Activated CD4-positive, CD25-positive, alpha-beta regulatory T cell treated with anti-CD3 and anti-CD28 coated beads, Interleukin-2, amount 50 U/mL, for 72 hours (primary cell): ENCODE measurements at regions not wholly inside any gene's neighbourhood (a gene's known extent, or its start where the extent isn't known, plus 50 kb on each side); places are given as distances from the start of the nearest gene placed in this dataset.

Source experiments
- DNase-seq: peaks from one replicate; pipeline ENCODE4 v3.0.0; 2021

DNA sequence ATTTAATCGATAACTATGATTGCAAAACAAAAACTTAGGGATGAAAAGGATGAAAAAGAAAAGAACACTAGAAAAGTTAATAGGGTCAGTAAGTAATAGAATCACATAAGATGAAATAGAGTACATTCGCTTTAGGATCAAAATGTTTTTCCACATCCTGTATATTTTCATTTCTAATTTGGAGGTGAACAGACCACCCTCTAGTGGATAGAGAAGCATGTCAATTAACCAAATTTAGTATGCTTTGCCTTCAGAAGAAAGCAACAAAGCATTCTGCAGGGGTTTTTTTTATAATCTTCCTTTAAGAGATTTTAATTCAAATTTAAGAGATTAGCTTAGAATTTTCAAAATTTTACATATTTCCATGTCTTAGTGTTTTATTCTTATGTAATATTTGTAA, 611.0 kb upstream of the SGCG start:
- DNase-seq = no peak

- no peak for DNase-seq
These were observed 590.9 kb upstream of the SGCG start for GRCh38 chr13:22589880-22590279.

- no peak for DNase-seq
These were observed 588.3 kb upstream of the SGCG start for GRCh38 chr13:22592515-22592914.

GRCh38 chr13:22594041-22594440, 586.7 kb upstream of the SGCG start:
- DNase-seq = no peak

DNA sequence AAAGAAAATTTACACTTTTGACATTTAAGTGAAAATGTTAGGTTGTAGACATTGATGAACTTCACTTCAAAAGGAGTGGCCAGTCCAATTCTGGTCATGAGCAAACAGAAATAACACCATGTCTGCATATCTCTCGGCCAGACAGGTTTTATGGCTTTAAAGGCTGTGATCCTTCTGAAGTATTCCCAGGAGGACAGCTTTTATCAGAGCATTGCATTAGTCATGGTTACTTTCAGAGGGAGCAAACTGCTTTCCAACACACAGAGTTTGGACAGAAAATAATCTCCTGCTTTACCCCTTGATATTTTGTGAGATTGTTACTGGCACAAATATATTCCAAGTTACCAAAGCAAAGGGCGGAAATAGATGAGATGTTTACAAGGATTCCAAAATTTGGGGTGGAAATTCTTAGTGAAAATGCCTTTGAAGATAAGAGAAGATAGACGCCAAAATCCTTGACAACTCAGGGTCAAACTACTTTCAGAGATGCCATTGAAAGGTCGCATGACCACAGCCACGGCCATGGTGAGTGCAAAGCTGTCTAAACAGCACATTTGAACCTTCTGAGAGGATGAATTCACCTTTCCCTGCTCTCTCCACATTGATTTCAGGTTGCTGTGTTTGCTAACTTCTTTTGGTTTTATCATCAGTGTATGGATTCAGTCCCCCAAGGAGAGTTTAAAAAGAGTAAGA, 584.5 kb upstream of the SGCG start:
- no peak for DNase-seq

GRCh38 chr13:22599156-22599555, 581.6 kb upstream of the SGCG start:
- no peak for DNase-seq

GRCh38 chr13:22618002-22618401, 562.8 kb upstream of the SGCG start:
- no peak for DNase-seq

DNA sequence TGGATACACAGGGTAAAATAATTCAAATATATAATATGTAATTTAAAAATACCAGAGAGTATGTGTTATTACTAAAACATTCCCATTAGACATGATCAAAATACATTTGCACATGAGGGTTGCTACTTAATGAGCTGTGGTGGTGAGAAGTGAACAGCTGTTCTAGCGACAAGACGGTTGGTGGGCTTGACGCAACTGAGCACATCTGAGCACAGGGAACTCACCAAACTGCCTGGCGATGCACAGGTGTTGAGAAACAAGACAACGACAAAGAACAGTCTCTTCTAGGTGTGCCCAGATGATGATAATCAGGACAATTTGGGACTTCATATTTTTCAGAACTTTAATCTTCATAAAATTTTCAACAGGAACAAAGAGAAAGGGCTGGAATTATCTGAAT, 555.1 kb upstream of the SGCG start:
- DNase-seq = no peak

DNA sequence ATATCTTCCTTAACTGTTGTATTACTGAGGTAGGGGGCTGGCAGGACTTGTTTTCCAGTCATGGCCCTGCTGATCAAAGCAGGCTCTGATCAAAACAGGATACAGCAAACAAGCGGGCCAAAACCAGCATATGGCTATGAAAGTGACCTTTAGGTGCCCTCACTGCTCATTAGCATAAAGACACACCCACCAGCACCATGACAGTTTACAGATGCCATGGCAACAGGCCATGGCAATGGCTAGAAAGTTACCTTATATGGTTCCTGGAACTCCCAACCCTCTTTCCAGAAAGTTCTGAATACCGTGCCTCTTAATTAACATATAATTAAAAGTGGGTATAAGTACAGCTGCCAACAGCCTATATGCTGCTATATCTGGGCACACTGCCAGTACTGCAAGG, 551.4 kb upstream of the SGCG start:
- DNase-seq = no peak

- no peak for DNase-seq
These were observed 538.7 kb upstream of the SGCG start for GRCh38 chr13:22642088-22642487.

DNA sequence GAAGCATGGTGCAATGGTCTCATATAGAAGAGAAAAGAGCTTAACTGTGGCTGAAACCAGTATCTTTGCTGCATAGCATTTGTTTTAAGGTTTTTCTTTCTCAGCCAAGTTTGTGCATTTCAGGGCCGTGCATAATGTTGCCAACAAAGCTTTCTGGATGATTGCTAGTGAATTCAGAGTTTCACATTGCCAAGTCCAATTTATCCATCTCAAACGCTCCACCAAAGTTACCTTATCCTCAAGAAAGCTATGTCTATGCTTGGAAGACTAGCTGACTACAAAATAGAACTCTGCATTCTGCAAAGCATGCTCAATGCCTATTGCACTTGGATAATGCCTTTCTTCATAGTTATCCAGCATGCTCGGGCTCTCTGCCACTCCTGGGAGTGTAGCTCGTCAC, 535.8 kb upstream of the SGCG start:
- no peak for DNase-seq

DNA sequence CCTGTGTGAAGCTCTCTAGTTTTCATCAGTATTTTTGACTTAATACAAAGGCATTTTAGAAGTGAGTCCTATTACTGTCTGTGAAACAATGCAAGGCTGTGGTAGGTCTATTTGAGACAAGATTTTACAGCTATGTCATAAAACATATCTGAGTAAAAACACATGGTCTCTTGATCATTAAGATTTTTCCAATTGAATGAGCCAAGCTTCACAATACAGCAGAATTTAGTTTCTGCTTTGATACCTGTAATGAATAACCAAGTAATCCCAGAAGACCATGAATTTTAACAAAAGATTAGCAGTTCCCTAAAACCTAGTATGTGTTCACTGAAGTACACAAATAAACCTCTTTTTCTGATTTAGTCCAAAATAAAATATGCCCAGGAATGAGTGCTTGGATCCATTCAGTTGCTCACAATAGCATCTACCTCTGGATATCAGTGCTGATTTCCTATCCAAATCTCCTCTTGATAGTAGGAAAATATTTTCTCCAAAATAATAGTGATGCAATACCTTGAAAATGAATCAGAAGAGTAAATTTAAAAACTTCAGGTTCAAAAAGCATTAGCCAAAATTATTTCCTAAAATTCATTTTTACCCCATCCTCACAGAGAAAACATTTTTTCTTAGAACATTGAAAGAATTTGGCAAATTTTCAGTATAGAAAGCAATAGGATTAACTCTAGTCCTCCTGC, 533.5 kb upstream of the SGCG start:
- no peak for DNase-seq

DNA sequence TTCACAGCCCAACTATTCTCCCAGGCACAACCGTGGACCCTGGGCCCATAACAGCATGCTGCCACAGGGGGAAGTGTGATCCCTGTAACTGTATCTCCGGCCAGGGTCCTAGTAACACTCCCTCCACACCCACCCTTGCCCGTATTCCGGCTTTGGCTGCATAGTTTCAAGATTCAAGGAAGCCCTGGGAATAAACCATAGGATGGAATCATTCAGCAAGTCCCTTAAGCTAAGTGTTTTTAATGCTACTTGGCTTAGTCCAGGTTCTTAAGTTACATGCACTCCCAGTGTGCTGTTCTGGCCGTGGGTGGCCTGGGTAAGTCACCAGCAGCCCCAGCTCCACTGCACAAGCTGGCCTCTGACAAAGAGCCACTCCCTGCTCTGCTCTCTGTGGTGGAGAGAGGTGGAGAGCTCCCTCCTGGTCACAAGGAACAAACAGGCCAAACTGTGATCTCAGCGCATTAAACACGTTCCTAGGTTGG, 532.4 kb upstream of the SGCG start:
- DNase-seq = no peak

- no peak for DNase-seq
These were observed 528.0 kb upstream of the SGCG start for GRCh38 chr13:22652796-22653195.

GRCh38 chr13:22653866-22654265, 526.9 kb upstream of the SGCG start:
- DNase-seq = no peak

- DNase-seq = no peak
These were observed 525.5 kb upstream of the SGCG start for GRCh38 chr13:22655106-22655852.

- DNase-seq = no peak
These were observed 518.0 kb upstream of the SGCG start for GRCh38 chr13:22662771-22663170.

DNA sequence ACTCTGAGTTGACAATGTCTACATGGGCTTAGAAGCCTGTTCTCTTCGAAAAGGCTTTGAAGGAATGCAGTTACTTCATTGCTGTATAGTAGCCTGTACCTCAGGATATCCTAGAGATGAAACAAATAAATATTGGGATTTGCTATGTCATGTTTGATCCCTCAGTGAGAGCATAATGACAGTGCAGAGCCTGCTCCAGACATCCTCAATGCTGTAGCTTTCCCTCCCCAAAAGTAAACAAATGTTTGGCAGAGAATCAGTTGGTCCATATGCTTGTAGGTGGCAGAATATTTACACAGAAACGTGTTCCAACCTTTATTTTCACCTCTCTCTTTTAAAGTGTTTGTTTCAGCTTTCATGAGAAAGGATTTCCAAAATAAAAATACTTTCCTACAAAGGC, 515.3 kb upstream of the SGCG start:
- no peak for DNase-seq

DNA sequence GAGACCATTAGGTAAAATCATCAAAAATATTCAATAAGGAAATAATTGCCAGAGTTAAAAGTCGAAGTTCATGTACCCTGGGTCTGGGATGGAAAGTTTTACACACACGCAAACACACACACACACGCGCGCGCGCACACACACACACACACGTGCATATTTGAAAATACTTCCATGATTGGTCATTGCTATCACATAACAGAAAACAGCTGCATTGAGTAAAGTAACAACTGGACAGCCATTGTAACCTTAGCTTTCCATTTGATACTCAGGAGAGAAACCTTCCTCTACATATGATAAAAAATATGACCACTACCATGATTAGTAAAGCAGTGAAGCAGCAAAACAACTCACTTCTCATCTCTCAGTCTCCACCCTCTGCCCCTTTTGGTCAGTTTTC, 490.0 kb upstream of the SGCG start:
- no peak for DNase-seq

- no peak for DNase-seq
These were observed 487.1 kb upstream of the SGCG start for GRCh38 chr13:22693691-22694090.

DNA sequence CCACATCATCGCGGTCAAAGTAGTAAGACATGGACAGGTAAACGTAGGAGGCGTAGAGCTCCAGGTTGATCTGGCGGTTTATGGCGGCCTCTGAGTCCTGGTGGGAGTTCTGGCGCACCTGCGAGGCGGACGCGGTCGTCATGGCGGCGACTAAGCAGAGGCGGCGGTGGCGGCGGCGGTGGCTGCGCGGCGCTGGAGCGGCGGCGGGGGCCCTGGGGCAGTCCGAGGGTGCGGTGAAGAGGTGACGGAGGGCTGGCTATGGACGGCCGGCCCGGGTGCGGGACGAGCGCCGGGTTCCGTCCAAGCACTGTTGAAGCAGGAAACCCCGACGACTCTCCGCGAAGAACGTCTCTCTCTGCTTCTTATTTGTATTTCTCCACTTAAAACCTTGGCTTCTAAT, 484.3 kb upstream of the SGCG start:
- DNase-seq = no peak

- DNase-seq = no peak
These were observed 482.3 kb upstream of the SGCG start for GRCh38 chr13:22698467-22698866.

- no peak for DNase-seq
These were observed 480.4 kb upstream of the SGCG start for GRCh38 chr13:22700246-22700887.
